ENCODE measurements at regions not wholly inside any gene's neighbourhood (a gene's known extent, or its start where the extent isn't known, plus 50 kb on each side); places are given as distances from the start of the nearest gene placed in this dataset.

GRCh38 chr15:101545548-101546505 is 56.3 kb upstream of the PCSK6 start:
- H3K27me3 ChIP-seq (ENCODE audit: control insufficient read depth, insufficient read depth, low read length) = no peaks in the 10 kb centered on the region
- peaks cover 12 to 28% of the 10 kb centered on the region in 2 donors for H3K27me3 Mint-ChIP-seq (ENCODE audit: low read depth in 2 of 2)
- no peaks in the 10 kb centered on the region for H3K36me3 Mint-ChIP-seq
- no peaks in the 10 kb centered on the region for H3K4me1 Mint-ChIP-seq
- intact Hi-C loops (cut with micrococcal nuclease) = no loop called here
- no peaks in the 10 kb centered on the region for H3K4me1 ChIP-seq (ENCODE audit: control insufficient read depth, insufficient read depth, low read length)
- no peak for TF ChIP-seq CTCF (IDR thresholded peaks at IDR 0.05)
- no peak overlapping the region for H3K27ac ChIP-seq (ENCODE audit: low read length)
- no peaks in the 10 kb centered on the region for H3K36me3 ChIP-seq (ENCODE audit: control insufficient read depth, insufficient read depth, low read length)
- H3K4me3 ChIP-seq (ENCODE audit: low read length) = no peak overlapping the region
- DNase-seq = no peak
- no peak for ATAC-seq
- H3K27ac Mint-ChIP-seq = no peak overlapping the region
- 72% methylated on average over 12 of the region's 12 CpGs for WGBS (ENCODE audit: insufficient coverage)
- no peak overlapping the region for H3K4me3 Mint-ChIP-seq
- H3K9me3 ChIP-seq (ENCODE audit: control insufficient read depth, insufficient read depth, low read length) = no peaks in the 10 kb centered on the region
- H3K9me3 Mint-ChIP-seq = no peaks in the 10 kb centered on the region

GRCh38 chr15:101544613-101544945 is 55.1 kb upstream of the PCSK6 start:
- no CpG with 5 or more reads among the region's 2 CpGs for WGBS (ENCODE audit: insufficient coverage)
- intact Hi-C loops (cut with micrococcal nuclease) = no loop called here
- Histone ChIP-seq H3K4me3 (ENCODE audit: low read length) (no peak overlapping the region), H3K27me3 (ENCODE audit: control insufficient read depth, insufficient read depth, low read length) (no peaks in the 10 kb centered on the region), H3K9me3 (ENCODE audit: control insufficient read depth, insufficient read depth, low read length) (no peaks in the 10 kb centered on the region), H3K27ac (ENCODE audit: low read length) (no peak overlapping the region), H3K36me3 (ENCODE audit: control insufficient read depth, insufficient read depth, low read length) (no peaks in the 10 kb centered on the region), H3K4me1 (ENCODE audit: control insufficient read depth, insufficient read depth, low read length) (no peaks in the 10 kb centered on the region)
- Mint-ChIP-seq H3K27ac (no peak overlapping the region), H3K9me3 (no peaks in the 10 kb centered on the region), H3K4me3 (no peak overlapping the region), H3K27me3 (ENCODE audit: low read depth in 2 of 2) (peaks cover 12 to 27% of the 10 kb centered on the region in 2 donors), H3K4me1 (no peaks in the 10 kb centered on the region), H3K36me3 (no peaks in the 10 kb centered on the region)
- DNase-seq = no peak
- ATAC-seq = no peak
- no peak for TF ChIP-seq CTCF (IDR thresholded peaks at IDR 0.05)

GRCh38 chr15:101543926-101544612 is 54.6 kb upstream of the PCSK6 start:
- no peaks in the 10 kb centered on the region for H3K36me3 ChIP-seq (ENCODE audit: control insufficient read depth, insufficient read depth, low read length)
- Mint-ChIP-seq H3K9me3 (no peaks in the 10 kb centered on the region), H3K27ac (no peak overlapping the region), H3K4me3 (no peak overlapping the region), H3K36me3 (no peaks in the 10 kb centered on the region), H3K27me3 (ENCODE audit: low read depth in 2 of 2) (peaks cover 8 to 22% of the 10 kb centered on the region in 2 donors), H3K4me1 (no peaks in the 10 kb centered on the region)
- intact Hi-C loops (cut with micrococcal nuclease) = no loop called here
- no peaks in the 10 kb centered on the region for H3K4me1 ChIP-seq (ENCODE audit: control insufficient read depth, insufficient read depth, low read length)
- no peaks in the 10 kb centered on the region for H3K27me3 ChIP-seq (ENCODE audit: control insufficient read depth, insufficient read depth, low read length)
- 79% methylated on average over 22 of the region's 22 CpGs for WGBS (ENCODE audit: insufficient coverage)
- no peak for TF ChIP-seq CTCF (IDR thresholded peaks at IDR 0.05)
- H3K27ac ChIP-seq (ENCODE audit: low read length) = no peak overlapping the region
- no peak for ATAC-seq
- no peak overlapping the region for H3K4me3 ChIP-seq (ENCODE audit: low read length)
- DNase-seq = no peak
- no peaks in the 10 kb centered on the region for H3K9me3 ChIP-seq (ENCODE audit: control insufficient read depth, insufficient read depth, low read length)
